Osteocyte (in vitro differentiated cells): ENCODE measurements at regions not wholly inside any gene's neighbourhood (a gene's known extent, or its start where the extent isn't known, plus 50 kb on each side); places are given as distances from the start of the nearest gene placed in this dataset.

Source experiments
- DNase-seq: peaks from one replicate; pipeline ENCODE4 v3.0.0; 2021; ENCODE audit warnings: mixed read lengths; ENCODE audit not compliant: unreplicated experiment; ENCODE audit errors: extremely low spot score
- H3K27ac Mint-ChIP-seq: one replicate; pipeline ENCODE4 v1.8.0; 2021; ENCODE audit warnings: mild to moderate bottlenecking, mixed read lengths; ENCODE audit not compliant: unreplicated experiment
- H3K27me3 Mint-ChIP-seq: one replicate; pipeline ENCODE4 v1.8.0; 2021; ENCODE audit warnings: mixed read lengths; ENCODE audit not compliant: unreplicated experiment
- H3K36me3 Mint-ChIP-seq: one replicate; pipeline ENCODE4 v1.8.0; 2021; ENCODE audit warnings: mixed read lengths; ENCODE audit not compliant: unreplicated experiment
- H3K4me1 Mint-ChIP-seq: one replicate; pipeline ENCODE4 v1.8.0; 2021; ENCODE audit warnings: mixed read lengths; ENCODE audit not compliant: unreplicated experiment
- H3K4me3 Mint-ChIP-seq: one replicate; pipeline ENCODE4 v1.8.0; 2021; ENCODE audit warnings: mild to moderate bottlenecking, moderate library complexity, mixed read lengths; ENCODE audit not compliant: unreplicated experiment
- H3K9me3 Mint-ChIP-seq: one replicate; pipeline ENCODE4 v1.8.0; 2021; ENCODE audit warnings: mixed read lengths; ENCODE audit not compliant: unreplicated experiment
- CTCF ChIP-seq: fragments of 200-600 bp; sonication (generic); IDR thresholded peaks from 2 replicates; pipeline ENCODE4 v1.5.0; 2021; ENCODE audit warnings: antibody characterized with exemption, mild to moderate bottlenecking, moderate library complexity

- Mint-ChIP-seq H3K27me3 (no peaks in the 10 kb centered on the region), H3K4me1 (no peaks in the 10 kb centered on the region), H3K9me3 (peaks cover 13% of the 10 kb centered on the region), H3K27ac (no peak overlapping the region), H3K36me3 (no peaks in the 10 kb centered on the region), H3K4me3 (no peak overlapping the region)
- DNase-seq = no peak
- TF ChIP-seq CTCF = no peak
Measured at GRCh38 chr6:66599541-66599940, 892.5 kb upstream of the EYS start.

GRCh38 chr6:66578362-66578761, 871.3 kb upstream of the EYS start:
- Mint-ChIP-seq H3K4me1 (no peaks in the 10 kb centered on the region), H3K4me3 (no peak overlapping the region), H3K36me3 (no peaks in the 10 kb centered on the region), H3K27me3 (peaks cover 2% of the 10 kb centered on the region), H3K9me3 (no peaks in the 10 kb centered on the region), H3K27ac (no peak overlapping the region)
- no peak for TF ChIP-seq CTCF
- no peak for DNase-seq

GRCh38 chr6:66568271-66568670, 861.2 kb upstream of the EYS start:
- no peak for DNase-seq
- Mint-ChIP-seq H3K27ac (no peak overlapping the region), H3K4me1 (no peaks in the 10 kb centered on the region), H3K36me3 (no peaks in the 10 kb centered on the region), H3K27me3 (no peaks in the 10 kb centered on the region), H3K9me3 (peaks cover 20% of the 10 kb centered on the region), H3K4me3 (no peak overlapping the region)
- TF ChIP-seq CTCF = no peak

- DNase-seq = no peak
- H3K27me3 Mint-ChIP-seq = no peaks in the 10 kb centered on the region
- TF ChIP-seq CTCF = no peak
- H3K4me3 Mint-ChIP-seq = no peak overlapping the region
- H3K36me3 Mint-ChIP-seq = no peaks in the 10 kb centered on the region
- H3K27ac Mint-ChIP-seq = no peak overlapping the region
- no peaks in the 10 kb centered on the region for H3K4me1 Mint-ChIP-seq
- H3K9me3 Mint-ChIP-seq = peaks cover 46% of the 10 kb centered on the region
Measured at GRCh38 chr6:66561479-66561878, 854.5 kb upstream of the EYS start.

- peak; percentile 19 for TF ChIP-seq CTCF
- Mint-ChIP-seq H3K9me3 (peaks cover 54% of the 10 kb centered on the region), H3K27ac (no peak overlapping the region), H3K27me3 (no peaks in the 10 kb centered on the region), H3K4me1 (no peaks in the 10 kb centered on the region), H3K4me3 (no peak overlapping the region), H3K36me3 (no peaks in the 10 kb centered on the region)
- DNase-seq = no peak
Measured at GRCh38 chr6:66558189-66558588, 851.2 kb upstream of the EYS start.
